ENCODE measurements at regions not wholly inside any gene's neighbourhood (a gene's known extent, or its start where the extent isn't known, plus 50 kb on each side); places are given as distances from the start of the nearest gene placed in this dataset.

DNA sequence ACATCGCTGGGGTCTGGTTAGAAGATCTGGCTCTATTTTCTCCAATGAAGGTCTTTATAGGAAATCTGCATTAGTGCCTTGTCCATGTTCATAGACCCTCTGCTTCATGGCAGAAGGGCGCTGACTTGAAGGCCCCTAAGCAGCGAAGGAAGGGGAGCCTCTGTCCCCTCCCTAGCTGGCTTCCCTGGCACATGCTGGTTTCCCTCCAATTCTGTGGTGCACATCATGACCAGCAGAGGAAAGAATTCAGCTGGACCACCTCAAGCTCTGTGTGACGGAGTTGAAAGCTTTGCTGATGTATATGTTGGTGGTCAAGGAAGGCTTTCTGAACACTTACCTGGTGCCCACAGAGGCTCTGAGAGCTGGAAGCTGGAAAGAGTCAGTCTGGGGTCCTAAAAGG is 129.7 kb upstream of the MYLIP start:
- TF ChIP-seq, protein P1, sequence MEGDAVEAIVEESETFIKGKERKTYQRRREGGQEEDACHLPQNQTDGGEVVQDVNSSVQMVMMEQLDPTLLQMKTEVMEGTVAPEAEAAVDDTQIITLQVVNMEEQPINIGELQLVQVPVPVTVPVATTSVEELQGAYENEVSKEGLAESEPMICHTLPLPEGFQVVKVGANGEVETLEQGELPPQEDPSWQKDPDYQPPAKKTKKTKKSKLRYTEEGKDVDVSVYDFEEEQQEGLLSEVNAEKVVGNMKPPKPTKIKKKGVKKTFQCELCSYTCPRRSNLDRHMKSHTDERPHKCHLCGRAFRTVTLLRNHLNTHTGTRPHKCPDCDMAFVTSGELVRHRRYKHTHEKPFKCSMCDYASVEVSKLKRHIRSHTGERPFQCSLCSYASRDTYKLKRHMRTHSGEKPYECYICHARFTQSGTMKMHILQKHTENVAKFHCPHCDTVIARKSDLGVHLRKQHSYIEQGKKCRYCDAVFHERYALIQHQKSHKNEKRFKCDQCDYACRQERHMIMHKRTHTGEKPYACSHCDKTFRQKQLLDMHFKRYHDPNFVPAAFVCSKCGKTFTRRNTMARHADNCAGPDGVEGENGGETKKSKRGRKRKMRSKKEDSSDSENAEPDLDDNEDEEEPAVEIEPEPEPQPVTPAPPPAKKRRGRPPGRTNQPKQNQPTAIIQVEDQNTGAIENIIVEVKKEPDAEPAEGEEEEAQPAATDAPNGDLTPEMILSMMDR (tag by site-specific recombination; IDR thresholded peaks at IDR 0.05), result no peak
- TF ChIP-seq HOXA7 (CRISPR knock-in tag; IDR thresholded peaks at IDR 0.05; ENCODE audit: borderline replicate concordance) (no peak), ZNF10 (tag by site-specific recombination; IDR thresholded peaks at IDR 0.05) (no peak), ZNF76 (tag by site-specific recombination; IDR thresholded peaks at IDR 0.05; ENCODE audit: borderline replicate concordance, low read depth) (no peak), ZNF335 (tag by site-specific recombination; conservative IDR thresholded peaks at IDR 0.05) (no peak), ZBTB21 (tag by site-specific recombination; IDR thresholded peaks at IDR 0.05) (no peak), OSR2 (tag by site-specific recombination; IDR thresholded peaks at IDR 0.05) (no peak), BCL11A (tag by site-specific recombination; IDR thresholded peaks at IDR 0.05; ENCODE audit: low read depth) (no peak), ZNF114 (tag by site-specific recombination; IDR thresholded peaks at IDR 0.05) (no peak), ZBTB48 (tag by site-specific recombination; IDR thresholded peaks at IDR 0.05) (no peak), ZNF785 (tag by site-specific recombination; IDR thresholded peaks at IDR 0.05) (no peak)
- TF ChIP-seq, protein P2, sequence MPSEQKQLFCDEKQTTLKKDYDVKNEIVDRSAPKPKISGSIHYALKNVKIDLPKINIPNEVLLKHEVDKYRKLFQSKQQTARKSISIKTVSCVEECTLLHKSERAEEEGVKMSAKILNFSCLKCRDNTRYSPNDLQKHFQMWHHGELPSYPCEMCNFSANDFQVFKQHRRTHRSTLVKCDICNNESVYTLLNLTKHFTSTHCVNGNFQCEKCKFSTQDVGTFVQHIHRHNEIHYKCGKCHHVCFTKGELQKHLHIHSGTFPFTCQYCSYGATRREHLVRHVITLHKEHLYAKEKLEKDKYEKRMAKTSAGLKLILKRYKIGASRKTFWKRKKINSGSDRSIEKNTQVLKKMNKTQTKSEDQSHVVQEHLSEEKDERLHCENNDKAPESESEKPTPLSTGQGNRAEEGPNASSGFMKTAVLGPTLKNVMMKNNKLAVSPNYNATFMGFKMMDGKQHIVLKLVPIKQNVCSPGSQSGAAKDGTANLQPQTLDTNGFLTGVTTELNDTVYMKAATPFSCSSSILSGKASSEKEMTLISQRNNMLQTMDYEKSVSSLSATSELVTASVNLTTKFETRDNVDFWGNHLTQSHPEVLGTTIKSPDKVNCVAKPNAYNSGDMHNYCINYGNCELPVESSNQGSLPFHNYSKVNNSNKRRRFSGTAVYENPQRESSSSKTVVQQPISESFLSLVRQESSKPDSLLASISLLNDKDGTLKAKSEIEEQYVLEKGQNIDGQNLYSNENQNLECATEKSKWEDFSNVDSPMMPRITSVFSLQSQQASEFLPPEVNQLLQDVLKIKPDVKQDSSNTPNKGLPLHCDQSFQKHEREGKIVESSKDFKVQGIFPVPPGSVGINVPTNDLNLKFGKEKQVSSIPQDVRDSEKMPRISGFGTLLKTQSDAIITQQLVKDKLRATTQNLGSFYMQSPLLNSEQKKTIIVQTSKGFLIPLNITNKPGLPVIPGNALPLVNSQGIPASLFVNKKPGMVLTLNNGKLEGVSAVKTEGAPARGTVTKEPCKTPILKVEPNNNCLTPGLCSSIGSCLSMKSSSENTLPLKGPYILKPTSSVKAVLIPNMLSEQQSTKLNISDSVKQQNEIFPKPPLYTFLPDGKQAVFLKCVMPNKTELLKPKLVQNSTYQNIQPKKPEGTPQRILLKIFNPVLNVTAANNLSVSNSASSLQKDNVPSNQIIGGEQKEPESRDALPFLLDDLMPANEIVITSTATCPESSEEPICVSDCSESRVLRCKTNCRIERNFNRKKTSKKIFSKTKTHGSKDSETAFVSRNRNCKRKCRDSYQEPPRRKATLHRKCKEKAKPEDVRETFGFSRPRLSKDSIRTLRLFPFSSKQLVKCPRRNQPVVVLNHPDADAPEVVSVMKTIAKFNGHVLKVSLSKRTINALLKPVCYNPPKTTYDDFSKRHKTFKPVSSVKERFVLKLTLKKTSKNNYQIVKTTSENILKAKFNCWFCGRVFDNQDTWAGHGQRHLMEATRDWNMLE (tag by site-specific recombination; conservative IDR thresholded peaks at IDR 0.05; ENCODE audit: low read depth), result no peak
- TF ChIP-seq, protein P3, sequence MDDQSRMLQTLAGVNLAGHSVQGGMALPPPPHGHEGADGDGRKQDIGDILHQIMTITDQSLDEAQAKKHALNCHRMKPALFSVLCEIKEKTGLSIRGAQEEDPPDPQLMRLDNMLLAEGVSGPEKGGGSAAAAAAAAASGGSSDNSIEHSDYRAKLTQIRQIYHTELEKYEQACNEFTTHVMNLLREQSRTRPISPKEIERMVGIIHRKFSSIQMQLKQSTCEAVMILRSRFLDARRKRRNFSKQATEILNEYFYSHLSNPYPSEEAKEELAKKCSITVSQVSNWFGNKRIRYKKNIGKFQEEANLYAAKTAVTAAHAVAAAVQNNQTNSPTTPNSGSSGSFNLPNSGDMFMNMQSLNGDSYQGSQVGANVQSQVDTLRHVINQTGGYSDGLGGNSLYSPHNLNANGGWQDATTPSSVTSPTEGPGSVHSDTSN (CRISPR knock-in tag; IDR thresholded peaks at IDR 0.05), result no peak
- TF ChIP-seq, protein P4, sequence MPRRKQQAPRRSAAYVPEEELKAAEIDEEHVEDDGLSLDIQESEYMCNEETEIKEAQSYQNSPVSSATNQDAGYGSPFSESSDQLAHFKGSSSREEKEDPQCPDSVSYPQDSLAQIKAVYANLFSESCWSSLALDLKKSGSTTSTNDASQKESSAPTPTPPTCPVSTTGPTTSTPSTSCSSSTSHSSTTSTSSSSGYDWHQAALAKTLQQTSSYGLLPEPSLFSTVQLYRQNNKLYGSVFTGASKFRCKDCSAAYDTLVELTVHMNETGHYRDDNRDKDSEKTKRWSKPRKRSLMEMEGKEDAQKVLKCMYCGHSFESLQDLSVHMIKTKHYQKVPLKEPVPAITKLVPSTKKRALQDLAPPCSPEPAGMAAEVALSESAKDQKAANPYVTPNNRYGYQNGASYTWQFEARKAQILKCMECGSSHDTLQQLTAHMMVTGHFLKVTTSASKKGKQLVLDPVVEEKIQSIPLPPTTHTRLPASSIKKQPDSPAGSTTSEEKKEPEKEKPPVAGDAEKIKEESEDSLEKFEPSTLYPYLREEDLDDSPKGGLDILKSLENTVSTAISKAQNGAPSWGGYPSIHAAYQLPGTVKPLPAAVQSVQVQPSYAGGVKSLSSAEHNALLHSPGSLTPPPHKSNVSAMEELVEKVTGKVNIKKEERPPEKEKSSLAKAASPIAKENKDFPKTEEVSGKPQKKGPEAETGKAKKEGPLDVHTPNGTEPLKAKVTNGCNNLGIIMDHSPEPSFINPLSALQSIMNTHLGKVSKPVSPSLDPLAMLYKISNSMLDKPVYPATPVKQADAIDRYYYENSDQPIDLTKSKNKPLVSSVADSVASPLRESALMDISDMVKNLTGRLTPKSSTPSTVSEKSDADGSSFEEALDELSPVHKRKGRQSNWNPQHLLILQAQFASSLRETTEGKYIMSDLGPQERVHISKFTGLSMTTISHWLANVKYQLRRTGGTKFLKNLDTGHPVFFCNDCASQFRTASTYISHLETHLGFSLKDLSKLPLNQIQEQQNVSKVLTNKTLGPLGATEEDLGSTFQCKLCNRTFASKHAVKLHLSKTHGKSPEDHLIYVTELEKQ (tag by site-specific recombination; IDR thresholded peaks at IDR 0.05; ENCODE audit: borderline replicate concordance), result no peak
